Stimulated activated CD8-positive, alpha-beta memory T cell treated with anti-CD3 and anti-CD28 coated beads, Interleukin-15, amount 100 ng/mL, for 48 hours (primary cell): ENCODE measurements at regions not wholly inside any gene's neighbourhood (a gene's known extent, or its start where the extent isn't known, plus 50 kb on each side); places are given as distances from the start of the nearest gene placed in this dataset.

Experiments used
- DNase-seq, 2 donors: peaks; one replicate each; pipeline ENCODE4 v3.0.0-alpha.2; 2020; ENCODE audit warnings: low read depth in 2 of 2

DNA sequence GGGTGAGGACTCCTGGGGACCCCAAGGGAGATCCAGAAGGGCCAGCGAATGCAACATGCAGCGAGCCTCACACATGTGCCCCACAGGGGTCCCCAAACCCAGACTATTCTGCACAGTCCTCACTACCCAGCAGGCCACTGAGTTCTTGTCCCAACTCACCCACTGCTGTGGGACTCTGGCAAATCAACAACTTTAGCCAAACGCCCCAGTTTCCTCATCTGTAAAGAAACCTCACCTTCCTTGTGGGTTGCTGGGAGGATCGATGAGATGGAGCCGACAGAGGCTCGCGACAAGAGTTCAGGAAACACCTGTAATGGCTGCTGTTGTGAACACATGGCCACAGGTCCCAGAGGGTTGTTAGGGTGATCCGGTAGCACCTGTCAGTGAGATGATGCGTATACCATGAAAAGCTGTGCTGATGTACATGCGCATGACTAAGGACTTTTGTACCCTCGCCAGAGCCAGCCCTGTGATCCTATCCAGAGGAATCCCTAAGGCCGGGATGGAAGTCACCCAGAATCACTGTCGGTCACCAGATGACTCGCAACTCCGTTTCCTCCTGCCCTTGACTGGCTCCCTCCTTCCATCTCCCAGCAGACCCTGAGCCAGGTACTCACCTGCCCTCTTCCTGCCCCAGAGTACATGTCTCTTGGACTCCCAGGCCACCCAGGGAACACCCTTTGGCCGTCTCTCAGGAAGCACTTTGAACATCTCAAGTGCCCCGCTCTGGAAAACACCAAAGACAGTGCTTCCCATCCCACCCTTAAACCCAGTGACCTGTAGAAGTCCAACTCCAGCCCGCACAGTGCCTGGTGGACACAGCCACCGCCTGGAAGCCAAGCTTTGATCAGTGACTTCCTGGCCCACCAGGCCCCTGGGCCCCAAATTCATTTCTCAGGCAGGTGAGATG is 103.3 kb upstream of the ID2 start:
- DNase-seq: no peak

DNA sequence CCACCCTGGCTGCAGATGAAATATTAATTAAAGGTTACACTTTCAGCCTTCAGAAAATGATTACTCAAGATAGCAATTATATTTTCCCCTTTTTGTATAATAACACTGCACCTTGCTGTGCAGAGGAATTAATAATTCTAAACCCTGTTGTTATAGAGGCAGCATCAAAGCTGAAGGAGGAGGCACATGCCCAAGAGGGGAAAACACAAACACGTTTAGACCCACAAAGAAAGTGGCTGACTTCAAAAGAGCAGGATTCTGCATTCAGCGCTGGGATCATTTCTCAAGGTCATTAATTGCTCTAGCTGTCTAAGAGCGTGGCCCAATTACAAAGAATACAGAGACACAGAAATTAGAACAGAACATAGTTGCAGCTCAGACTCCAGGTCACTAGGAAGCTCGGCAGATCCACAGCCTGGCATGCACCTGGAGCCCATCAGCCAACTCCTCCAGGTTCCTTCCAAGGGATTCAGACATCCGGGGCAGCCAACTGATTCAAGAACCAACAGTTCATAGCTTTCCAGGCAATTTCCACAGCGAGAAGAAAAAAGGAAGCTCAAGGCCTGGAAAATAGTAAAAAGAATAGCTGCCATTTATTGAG is 102.3 kb upstream of the ID2 start:
- no peak for DNase-seq

GRCh38 chr2:8580316-8581233 is 101.3 kb upstream of the ID2 start:
- no peak for DNase-seq

- DNase-seq: no peak
These were observed 100.7 kb upstream of the ID2 start for GRCh38 chr2:8581234-8581561.

- no peak for DNase-seq
These were observed 100.2 kb upstream of the ID2 start for GRCh38 chr2:8581601-8582041.

DNA sequence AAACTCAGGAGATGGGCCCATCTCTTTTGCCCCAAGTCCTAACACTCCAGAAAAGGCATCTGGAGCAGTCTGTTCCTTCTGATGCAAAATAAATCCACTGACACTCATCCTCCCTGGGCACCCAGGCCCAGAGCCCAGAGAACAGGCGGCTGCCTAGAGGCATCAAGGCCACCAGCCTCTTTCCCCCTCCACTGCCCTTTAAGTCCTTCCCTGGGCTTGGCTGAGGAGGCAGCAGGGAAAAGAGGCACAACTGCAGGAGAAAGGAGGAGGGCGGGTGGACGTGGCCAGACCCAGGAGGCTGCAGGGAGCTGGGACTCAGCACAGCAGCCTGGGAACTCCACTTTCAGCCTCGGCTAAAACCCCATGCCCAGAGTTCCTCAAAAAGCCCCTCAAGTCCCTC is 99.7 kb upstream of the ID2 start:
- no peak for DNase-seq

- DNase-seq: no peak
These were observed 99.0 kb upstream of the ID2 start for GRCh38 chr2:8582651-8583399.

DNA sequence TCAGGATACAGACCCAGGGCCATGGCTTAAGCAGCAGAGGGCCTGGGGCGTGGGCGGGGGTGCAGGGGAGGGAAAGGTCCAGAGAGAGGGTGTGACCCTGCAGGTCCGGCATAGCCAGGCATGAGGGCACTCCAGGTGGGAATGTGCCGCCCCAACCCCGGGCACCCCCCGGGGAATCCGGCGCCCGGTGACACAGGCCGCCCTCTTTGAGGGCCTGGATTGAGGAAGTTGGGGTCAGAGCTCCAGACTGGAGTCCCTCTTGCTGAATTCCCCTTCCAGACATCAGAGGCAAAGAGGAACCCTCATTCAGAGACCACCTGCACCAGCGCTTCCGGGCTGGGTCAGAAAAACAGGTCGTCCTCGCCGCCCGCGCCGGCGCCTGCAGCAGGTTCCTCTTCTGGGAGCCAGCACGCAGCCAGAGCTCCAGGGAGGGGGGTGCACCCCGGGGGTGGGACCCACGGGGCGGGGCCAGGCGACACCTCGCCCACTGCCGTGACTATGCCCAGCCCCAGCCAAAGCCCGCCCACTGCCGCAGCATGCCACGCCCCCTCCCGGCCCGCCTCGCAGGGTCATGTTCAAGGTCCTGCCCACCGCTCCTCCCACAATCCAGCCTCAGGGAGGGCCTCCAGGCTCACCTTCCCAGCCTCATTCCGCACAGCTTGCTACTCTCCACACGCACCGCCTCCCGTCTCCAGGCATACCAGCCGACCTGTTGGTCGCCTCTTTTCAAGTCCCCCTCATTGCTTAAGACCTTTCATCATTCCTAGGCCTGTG is 98.3 kb upstream of the ID2 start:
- DNase-seq: peak; percentile 76 to 88

DNA sequence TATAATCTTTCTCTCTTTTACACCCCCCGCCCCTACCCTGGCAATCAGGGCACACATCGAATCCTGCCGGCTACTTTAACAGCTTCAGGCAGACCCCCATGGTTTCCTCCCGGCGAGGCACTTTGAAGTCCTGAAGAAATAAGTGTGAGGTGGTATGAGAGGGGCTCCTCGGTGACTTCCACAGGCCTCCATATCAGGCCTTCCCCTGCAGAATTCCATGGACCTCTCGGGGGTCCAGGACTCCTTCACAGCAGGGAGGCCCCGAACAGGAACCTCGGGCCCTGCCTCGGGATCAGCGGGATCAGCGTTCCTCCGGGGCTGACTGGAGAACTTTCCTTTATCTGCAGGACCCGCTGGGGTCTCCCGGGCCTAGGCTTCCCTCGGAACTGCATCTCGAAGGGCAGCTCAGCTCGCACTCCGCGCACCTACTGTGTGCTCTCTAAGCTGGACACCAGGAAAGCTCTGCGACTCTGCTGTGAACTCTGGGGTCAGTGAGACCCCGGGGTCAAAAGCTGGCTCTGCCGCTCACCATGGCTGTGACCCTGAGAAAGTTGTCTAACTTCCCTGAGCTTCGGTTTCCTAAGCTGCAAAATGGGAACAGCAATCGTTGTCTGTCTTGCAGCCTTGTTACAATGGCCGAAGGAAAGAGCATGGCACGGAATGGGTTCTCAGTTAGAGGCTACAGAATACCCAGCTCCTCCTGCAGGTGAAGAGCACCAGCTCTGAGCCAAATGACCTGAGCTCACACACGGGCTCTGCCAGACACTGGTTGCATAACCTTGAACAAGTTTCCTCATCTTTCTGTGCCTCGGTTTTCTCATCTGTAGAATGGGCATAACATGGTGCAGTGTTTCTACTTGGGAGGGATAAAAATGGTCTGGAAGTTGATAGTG is 97.4 kb upstream of the ID2 start:
- no peak for DNase-seq

DNA sequence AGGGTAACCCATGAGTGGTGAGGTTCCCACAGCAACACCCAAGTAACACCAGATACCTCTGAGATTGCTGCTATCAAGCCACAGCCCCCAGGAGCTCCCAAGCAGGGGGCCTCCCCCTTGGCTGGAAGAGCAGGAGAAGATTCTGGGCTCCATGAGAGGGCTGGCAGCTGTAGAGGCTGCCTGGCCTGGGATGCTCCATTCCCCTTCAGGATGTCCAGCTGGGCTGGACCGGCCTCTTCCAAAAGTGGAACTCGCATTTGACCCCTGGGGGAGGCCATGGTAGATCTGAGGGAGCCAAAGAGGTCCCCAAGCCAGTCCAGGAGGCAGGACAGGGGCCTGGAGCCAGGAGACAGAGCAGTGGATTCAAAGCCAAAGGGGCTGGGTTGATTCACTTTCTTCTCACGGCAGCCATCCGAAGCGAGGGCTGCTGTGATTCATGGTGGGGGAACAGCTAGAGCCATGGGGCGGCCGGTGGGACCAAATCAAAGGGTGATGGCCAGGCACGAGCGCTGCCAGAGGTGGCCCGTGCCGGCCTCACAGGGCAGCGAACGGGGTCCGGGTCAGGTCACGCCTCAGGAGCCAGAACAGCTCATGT is 95.3 kb upstream of the ID2 start:
- DNase-seq: peak in 1 of 2 donors; percentile 32

GRCh38 chr2:8587251-8587791 is 94.5 kb upstream of the ID2 start:
- DNase-seq: no peak

DNA sequence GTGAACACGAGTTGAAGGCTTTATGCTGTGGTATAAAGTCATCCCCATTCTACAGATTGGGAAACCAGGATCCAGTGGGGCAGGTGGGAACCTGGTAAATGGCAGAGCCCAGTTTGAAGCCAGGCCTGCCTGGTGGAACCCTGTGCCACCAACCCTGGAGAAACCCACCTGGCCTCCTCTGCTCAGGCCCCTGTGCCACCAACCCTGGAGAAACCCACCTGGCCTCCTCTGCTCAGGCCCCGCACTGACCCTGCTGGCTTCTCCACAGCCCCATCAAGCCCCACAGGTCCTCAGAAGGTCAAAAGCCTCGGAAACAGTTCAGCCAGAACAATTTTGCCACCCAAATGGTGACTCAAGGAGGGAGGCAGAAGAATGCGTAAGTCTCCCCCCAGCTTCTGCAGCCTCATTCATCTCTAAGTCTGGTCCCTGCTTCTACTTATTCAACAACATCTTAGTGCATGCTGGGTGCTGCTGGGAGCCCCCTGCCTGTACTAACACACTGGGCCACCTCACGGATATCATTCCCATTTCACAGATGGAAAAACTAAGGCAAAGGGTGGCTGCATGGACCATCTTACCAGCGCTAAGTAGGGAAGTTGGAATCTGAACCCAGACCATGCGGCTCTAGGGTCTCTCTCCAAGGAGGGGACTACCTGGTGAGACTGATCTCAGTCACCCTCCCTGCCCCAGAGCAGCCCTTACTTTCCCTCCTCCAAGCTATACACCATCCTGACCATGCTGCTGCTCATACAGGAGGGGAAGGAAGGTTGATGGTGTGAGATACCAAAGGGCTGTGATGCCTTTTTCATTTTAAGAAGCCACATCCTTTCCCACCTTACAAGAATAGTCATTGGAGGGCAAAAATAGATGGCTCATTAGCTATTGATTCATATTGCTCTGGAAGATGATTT is 93.7 kb upstream of the ID2 start:
- DNase-seq: no peak

GRCh38 chr2:8588831-8589191 is 93.0 kb upstream of the ID2 start:
- no peak for DNase-seq

DNA sequence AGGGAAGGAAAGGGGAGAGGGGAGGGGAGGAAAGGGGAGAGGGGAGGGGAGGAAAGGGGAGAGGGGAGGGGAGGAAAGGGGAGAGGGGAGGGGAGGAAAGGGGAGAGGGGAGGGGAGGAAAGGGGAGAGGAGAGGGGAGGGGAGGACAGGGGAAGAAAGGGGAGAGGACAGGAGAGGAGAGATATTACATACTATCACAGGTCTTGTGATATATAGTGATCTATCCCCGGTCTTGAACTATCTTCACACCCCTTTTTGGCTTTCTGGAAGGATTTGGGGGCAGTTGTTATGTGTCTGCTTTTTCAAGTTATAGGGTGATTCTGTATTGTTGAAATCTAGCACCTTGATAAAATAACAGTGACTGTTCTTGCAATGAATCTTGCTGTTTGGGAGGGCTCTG is 92.1 kb upstream of the ID2 start:
- DNase-seq: no peak

DNA sequence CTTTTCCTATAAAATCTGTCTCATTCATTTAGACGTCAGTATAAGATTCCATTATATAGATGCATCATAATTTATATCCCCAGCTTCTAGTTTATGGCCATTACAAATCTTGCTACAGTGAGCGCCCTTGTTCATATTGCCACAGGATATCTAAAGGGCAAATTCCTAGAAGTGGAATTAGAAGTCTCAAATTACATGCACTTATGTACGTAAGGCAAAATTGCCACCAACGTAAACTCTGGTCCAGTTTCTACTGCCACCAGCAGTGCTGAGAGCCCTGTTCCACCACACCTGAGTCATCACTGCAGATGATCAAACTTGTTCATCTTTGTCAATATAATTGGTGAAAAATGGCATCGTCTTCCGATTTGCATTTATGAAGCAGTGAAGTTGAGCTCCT is 90.9 kb upstream of the ID2 start:
- DNase-seq: no peak

GRCh38 chr2:8592736-8593135 is 89.1 kb upstream of the ID2 start:
- no peak for DNase-seq

DNA sequence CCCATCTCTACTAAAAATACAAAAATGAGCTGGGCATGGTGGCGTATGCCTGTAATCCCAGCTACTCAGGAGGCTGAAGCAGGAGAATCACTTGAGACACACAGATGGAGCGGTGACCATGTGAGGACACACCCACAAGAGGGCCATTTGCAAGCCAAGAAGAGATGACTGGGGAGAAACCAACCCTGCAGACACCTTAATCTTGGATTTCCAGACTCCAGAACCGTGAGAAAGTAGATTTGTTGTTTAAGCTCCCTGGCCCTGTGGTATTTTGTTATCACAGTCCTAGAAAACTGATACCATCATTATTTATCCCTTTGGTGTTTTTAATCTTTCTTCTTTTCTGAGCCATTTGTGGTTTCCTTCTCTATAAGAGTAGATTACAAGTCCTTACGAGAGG is 88.6 kb upstream of the ID2 start:
- no peak for DNase-seq

DNA sequence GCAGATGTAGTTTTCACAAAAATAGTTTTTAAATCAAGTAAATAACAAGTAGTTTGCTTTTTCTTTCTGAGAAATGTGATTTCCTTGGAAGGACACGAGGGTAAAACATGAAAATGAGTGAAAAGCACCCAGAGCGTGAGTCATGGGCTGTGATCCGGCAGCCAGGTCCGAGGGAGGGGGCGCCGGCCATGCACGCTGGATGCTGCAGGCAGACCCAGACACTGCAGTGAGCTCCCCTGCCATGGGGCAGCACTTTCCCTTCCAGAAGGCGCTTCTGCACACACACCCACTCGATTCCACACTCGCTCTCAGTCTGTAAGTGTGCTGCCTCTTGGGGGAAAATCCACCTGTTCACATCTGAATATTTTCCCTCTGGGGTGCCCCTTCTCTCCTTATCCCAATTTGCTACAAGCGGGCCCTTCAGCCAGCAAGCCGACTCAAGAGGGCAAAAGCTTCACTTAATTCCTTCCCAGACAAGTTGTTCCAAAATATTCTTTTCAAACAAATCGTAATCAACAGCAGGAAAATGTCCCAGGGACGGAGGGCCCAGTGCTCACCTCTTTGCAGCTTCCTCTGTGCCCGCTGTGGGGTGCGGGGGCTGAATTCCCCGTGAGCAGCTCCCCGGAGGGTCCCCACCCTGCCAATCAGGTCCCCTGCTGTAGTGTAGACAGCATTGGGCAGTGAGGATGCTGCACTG is 87.0 kb upstream of the ID2 start:
- no peak for DNase-seq
